Amniotic stem cell (primary cell): ENCODE measurements at regions not wholly inside any gene's neighbourhood (a gene's known extent, or its start where the extent isn't known, plus 50 kb on each side); places are given as distances from the start of the nearest gene placed in this dataset.

Source experiments
- DNase-seq: peaks from one replicate; lab custom pipeline; 2025; lab: John Stamatoyannopoulos, UW

DNA sequence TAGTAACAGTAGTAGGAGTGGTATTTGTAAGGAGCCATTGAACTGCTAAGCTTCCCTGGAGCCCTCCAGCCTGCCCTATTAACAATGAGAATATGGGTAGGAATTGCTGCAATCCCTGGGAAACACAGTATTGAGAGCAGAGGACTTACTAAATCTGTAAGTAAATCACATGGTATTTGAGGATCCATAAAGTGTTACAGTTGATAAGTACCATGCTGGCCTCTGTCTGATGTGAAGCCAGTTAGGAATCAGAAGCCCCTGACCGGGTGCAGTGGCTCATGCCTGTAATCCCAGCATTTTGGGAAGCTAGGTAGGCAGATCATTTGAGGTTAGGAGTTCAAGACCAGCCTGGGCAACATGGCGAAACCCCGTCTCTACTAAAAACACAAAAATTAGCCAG is 224.6 kb downstream of the C1D start:
- no peak for DNase-seq

DNA sequence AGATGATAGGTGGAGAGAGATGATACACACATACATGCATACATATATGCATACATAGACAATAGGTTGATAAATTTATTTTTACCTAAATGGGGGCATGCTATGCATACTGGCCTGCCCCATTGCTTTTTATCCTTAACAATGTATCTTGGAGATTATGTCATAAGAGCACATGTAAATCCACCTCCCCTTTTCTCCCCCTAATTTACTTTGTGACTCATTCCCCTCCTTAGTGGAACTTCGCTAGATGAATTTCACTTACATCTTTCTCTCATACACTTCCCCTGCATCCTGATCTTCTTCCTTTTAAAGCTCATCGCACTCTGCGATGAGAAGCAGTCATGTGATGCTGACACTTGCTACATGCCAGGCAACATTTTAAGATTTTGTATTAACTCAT is 223.6 kb downstream of the C1D start:
- DNase-seq = no peak

DNA sequence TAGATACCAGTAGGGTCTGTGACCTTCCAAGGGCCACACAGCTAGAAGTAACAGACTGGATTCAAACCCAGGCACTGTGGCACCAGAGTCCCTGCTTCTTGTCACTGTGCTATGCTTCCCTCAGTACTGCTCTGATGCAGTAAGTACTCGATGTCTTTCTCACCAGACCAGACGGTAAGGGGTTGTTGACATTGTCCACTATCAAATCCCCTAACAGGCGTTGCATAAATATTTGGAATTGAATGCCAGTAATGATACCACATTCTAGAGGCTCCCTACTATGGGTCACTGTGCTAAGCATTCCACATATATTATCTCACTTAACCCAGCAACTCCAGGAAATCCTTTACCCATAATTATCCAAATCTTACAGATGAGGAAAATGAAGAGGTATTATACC is 223.1 kb downstream of the C1D start:
- DNase-seq = no peak

DNA sequence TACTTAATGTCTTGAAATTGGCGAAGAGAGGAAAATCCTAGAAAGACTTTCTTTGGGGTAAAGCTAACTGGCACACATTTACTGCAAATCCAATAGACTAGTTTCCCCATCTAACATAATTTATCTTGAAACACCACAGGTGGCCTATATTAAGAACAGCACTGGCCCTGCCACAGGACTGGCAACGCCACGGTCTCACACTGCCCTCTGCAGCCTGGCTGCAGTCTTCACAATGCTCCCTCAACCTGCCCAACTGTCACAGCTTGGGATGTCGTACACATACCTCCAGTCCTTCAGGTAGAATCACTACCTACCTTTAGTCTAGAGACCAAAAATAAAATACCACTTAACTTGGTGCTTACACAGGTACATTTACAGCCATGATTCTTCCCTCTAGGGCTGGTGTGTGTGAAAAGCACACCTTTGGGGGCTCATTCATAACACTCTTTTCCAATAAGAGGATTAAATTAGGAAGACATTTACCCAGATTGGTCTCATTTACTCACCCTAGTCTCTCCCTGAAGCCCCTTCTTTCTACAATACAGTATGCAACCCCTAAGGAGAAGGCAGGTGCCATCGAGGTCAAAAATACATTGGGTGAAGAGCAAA is 222.2 kb downstream of the C1D start:
- peak; percentile 46 for DNase-seq

DNA sequence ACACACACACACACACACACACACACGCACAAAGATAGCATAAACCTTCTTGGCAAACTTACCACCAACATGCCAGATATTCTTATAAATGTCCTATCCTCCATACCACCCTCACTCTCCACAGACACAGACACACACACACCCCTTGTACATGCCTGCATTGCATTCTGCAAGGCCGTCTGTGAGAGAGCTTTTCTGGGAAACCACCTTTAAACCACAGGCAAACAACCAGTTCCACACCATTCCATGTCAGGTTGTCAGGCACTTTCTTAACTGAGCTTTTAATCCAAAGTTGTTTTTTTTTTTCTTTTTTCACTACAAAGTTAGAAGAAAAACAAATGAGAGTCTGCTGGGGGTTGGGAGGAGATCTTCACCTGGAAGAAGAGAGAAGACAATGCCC is 221.1 kb downstream of the C1D start:
- no peak for DNase-seq

DNA sequence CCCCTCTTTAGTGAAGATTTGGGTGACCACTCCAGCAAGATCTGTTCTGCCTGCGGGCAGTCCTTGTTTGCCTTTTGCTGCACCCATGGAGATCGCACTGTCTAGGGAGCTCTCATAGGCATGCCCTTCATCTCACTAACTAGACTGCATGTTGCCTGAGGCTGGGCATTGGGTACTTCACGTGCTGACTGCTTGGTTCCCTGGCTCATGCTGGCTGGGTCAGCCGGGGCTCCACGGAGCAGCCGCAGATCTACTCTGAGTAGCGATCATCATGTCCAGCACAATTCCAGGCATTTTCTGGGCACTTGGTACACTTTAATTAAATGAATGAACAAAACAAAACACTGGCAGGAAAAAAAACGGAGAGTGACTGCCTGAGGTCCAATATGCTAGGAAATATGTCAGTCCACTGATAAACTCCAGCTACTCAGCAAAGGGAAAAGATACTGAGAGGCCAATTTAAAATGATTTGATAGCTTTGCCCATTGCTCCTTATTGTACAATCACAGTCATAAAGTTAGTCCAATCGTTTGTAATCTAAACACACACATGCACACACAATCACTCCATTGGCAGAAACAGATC is 220.3 kb downstream of the C1D start:
- no peak for DNase-seq

DNA sequence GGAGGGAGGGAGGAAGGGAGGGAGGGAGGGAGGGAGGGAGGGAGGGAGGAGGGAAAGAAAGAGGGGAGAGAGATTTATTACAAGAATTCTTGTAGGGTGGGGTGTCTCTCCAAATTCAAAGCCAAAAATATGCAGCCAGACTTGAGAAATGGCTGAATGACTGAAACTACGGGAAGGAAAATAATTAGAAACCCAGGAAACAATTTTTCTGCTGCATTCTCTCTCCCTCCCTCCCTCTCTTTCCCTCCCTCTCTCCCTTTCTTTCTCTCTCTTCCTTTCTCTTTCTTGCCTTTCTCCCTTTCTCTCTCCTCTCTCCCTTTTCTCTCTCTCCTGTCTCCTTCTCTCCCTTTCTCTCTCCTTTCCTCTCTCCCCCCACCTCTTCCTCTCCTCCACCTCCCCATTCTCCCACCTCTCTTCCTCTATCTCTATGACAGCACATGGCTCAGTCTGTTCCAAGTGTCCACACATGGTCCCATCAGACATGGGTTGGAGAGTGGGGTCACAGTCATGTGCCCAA is 218.7 kb downstream of the C1D start:
- DNase-seq = no peak

DNA sequence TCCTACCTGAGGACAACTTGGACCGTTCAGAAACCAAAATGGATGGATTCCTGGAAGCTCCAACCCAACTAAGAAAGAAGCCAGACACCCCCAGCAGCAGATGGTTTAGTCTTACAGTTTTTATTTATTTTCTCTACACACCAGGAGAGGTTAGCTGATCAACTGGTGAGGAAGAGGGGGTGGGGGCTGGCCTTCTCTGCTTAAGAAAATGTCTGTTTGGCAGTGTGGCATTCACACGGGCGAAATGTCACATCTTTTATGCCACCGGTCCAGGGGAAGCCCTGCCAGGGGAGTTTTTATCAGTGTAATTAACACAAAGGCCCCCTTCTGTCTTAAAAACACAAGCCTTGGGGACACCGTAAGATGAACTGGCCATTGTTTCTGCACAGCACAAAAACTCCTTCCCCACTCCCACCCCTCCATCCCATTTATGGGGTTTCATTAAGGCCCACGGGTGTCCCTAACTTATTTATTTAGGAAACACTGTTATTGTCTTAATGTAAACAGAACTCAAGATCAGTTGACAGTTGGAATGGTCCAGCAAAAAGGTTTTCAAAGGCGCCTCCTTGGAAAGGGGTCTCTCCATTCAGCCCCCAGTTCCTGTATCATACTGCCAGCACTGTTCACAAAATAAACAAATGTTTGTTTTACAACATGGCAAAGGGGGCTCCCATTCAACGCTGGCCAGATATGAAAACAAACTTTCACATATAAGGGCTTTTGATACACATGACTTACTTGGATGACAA is 217.0 kb downstream of the C1D start:
- DNase-seq = no peak

DNA sequence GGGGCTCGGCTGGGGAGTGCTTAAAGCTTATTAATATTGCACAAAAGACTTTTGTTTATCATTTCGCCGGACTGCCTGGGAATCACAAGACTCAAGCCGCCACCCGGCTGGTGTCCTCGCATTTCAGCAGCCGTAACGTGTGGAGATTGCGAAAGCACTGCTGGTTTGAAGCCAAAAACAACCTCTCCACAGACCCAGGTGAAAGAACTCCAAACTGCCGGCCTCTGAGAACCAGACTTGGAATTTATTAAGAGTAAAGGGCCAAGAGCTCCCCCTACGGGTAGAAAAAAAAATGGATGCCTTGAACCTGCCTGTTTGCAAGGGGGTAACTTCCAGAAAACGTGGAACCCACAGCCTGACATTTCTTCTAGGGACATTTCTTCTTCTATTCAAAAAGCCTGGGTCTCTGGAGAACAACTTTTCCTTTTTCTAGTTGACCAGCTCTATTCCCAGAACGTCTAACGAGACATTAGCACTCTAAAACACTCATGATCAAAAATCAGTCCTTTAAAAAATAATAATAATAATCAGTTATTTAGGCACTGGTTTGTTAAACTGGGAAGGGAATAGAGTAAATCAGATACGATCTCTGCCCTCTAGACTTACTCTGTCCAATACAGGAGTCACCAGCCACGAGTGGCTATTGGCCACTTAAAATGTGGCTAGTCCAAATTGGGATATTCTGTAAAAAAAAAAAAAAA is 216.3 kb downstream of the C1D start:
- DNase-seq = peak; percentile 54

DNA sequence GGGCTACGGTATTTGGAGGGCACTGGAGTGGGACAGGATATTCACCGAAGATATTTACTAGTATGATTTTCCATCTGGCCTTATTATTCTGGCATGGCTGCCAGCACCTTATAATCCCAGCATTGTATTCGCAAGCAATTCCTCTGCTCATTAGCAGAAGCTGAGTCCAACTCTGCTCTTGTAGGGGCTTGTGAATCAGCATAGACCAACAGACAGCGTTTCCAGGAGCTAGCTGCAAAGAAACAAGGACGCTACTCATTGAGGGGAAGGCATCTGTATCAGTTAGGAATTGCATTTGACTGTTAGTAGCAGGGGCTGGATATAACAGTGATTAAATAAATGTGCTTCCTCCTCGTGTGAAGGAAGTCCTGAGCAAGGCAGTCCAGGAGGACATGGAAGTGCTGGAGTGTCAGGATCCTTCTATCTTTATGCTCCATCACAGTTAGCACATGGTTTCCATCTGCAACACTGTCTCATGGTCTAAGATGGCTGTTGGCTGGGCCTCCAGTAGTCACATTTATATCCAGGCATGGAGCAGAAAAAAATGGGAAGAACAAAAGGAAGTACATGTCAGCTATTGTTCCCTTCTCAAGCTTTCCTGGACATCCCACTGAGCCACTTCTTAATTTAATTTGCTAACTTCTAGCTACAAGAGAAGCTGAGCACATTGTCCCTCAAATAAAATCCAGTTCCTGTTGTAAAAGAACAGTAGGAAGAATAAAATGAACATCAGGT is 214.1 kb downstream of the C1D start:
- DNase-seq = no peak

DNA sequence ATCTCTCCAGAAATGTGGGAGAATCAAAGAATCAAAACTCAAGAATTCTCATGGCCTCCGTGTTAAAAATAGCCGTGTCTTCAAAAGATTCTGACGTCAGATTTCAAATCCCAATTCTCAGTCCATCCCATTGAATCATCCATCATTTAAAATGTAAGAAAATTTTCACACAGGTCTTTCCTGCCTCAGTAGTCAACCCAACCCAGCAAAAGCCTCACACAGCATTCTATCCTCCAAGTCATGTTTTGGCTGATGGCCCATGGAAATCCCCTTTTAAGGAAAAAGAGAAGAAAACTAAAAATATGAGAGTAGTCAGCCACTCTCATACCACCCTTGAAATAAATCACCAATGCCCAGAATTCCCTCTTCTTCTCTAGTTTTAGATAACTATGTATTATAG is 211.8 kb downstream of the C1D start:
- DNase-seq = no peak

DNA sequence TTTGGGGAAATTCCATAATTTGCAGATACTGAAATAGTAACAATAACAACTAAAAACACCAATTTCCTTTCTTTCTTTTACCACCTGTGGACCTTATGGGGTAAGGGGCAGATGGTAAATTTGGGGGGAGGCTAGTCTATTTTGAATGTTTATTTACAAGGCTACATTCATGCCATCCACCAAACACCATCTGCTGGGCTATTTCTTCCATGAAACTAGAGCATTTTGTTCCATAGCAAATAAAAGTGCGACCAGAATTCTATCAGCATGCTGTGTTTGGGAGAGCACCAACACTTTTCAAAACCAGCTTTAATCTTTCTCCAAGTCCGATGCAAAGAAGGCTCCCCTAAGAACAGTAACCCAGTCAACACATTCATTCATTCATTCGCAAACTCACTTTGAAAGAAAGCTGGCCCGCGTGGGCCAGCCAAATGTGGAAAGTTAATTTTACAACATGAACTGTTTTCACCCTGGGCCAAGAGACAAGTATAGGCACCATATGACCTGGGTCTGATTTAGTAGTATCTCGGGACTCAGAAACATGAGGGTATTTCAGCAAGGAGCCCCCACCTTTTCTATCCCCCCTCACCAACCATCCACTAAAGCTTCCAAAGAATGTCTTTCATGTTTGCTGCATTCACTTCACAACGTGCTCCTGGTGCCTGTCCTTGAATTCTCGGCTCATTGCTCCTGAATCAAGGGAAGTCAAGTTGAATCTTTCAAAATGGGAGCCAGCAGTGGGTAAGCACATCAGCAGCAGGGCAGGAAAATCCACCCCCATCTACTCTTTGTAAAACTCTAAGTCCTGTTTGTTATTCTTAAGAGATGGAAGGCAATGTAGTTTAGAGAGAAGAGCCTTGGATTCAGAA is 210.6 kb downstream of the C1D start:
- DNase-seq = no peak

DNA sequence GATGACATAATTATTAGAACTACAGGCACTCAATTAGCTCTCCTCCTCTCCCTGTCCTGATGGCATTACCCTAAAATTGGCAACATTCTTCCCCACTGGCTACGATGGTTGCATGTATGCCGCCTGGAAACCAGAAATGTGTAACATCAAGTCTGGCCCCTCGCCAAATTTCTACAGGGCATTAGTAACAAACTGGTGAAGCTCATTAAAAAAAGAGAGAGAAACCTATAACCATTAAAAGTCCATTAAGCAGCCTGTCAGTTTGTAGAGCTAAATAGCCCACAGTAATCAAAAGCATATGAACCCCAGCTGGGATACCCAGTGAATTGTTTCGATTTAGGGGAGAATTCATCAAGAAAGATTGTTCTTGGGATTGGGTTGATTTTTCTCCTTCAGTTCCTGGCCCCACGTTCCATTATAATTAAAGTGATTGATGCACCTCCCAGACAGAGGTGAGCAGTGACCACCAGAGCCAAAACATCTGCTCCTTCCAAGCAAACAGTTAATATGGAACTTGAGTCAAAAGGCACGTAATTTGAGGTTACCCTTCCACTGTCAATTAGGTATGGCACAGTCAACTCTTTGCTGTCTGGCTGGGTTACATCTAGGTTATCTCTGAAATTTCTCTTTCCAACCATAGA is 208.6 kb downstream of the C1D start:
- DNase-seq = no peak

DNA sequence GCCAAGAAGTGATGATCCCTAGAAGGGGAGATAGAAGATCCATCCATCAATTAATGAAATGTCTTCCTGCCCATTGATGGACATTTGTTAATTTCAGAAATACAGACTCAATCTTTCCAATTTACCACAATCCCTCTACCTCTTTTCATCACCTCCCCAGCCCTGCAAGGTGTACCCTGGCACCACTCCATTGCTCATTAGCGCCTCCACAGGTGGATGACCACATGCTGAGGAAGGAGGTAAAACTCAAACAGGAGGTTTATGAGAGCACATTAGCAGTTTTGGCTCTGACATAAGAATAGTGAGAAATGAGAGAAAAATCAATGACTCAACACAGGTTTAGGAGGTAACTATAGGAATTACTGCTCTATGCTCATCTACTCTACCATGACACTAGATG is 208.0 kb downstream of the C1D start:
- DNase-seq = no peak

DNA sequence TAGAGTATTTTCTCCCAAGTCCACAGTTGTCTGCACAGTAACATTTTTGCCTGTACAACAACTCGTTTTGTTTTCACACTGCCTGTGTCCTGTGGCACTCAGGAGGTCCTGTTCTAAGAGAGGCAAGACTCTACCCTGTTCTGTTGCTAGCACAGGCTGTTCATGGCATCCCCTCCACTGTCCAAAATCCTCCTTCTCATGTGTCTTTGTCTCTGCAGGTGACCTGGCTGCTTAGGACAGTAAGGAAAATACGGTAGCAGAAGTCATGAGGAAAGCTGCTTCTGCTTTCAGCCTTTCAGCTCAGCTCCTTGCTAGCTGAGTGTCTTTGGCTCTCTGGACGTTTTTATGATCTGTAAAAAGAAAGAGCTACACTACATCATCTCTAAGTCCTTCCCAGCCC is 205.9 kb downstream of the C1D start:
- DNase-seq = no peak

DNA sequence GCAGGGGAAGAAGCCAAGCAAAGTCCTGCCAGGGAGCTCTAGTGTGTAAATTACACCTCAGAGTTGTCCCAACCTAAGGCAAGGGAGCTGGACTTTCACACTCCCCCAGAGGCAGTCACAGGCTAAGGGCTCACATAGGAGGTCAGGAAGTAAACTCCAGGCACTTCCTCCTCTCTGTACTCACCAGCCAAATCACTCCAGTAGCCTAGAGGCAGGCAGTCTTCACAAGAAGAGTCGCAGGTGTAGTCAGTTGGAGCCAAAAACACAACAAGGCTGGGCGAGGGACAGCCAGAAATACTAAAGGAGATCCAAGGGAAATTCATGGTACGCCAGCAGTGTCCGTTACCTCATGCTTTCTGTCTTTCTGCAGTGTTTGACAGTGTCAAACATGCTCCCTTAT is 205.0 kb downstream of the C1D start:
- no peak for DNase-seq

DNA sequence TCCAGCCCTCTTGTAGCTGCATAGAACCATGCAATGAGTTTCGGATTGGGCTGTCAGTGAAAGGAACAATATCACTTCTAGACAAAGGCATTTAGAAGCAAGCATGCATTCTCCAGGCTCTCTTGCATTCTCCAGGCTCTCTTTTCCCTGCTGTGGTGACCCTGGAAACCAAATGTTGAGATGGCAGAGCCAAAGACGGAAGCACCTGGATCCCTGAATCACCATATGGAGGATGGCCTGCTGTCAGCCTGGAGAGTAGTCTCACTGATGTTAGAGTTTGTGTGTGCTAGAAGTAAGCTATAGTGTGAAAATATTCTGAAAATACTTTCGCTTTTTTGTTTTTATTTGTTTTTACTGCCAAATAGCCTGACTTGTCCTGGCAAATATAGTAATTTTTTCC is 203.9 kb downstream of the C1D start:
- DNase-seq = no peak

DNA sequence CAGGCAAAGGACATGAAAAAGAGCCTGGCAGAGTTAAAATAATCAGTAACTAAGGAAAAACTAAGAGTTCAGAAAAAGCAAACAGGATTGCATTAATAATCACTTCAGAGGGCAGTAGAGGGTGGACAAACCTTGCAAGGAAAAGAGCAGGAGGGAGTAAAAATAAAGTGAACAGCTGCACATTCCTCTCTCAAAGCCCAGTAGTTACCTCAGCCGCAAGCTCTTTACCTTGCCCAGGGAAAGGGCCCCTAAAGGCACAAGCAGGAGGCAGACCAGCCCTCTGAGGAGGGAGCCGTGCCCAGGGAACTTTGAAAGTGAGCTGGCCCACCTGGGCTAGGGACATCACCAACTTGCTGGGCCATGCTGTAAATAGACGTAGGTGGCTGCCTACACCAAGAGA is 196.9 kb downstream of the C1D start:
- no peak for DNase-seq

DNA sequence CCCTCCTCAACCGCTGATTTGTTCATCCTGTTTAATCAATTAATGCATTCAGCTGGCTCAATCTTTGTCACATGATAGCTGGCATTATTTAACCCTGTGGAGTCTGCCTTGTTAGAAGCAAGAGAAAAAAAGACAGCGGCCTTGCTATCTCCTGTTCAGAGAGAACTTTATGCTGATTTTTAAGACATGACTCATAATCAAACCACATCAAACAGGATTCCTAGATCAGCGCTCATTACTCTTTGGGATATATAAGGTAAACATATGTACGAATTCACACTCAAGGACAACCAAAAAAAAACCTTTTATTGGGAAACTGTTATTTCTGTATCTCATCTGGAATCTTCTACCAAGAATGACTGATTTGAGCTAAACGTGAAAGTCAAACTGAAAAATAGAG is 195.1 kb downstream of the C1D start:
- DNase-seq = no peak

DNA sequence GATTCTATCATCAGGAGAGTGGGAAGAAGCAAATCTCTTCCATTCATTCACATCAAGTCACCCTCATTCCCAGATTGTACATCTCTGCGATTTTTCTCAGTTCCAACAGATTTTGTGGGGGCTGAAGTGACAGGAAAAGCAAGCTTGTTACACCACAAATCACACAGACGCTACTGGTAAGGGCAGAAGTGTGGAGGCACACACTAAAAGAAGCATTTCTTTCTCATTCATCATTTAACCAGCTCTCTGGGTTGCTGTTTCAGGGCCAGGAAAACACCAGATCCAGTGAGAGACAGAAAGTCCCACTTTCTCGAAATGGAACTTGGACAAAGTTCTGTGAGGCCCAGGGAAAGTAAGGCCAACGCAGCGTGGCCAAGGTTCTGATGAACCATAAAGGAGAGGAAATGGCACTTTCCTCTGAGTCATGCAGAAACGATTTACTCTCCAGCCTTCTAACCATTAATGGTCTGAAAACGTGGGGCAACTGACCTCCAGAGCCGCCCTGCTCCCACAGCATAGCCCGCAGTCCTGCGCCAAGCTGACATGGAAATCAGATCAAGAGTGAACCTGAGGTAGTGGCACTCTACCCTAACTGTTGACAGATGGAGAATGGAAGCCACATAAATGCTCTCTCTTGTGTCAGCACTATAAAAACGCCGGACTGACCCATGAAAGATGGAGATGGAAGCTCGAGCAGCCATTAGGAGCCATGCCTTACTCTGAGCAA is 191.0 kb downstream of the C1D start:
- no peak for DNase-seq
